ENCODE measurements at regions not wholly inside any gene's neighbourhood (a gene's known extent, or its start where the extent isn't known, plus 50 kb on each side); places are given as distances from the start of the nearest gene placed in this dataset.
"Not testable (repeated sequence)": the region's sequence is repeated elsewhere in the genome, so short reads cannot be mapped to it uniquely, and the experiment has no call there.

- ATAC-seq (ENCODE audit: low read depth) = no peak
- CTCF ChIA-PET = no interaction called here
- no peaks in the 10 kb centered on the region for H3K27me3 Mint-ChIP-seq
- H3K4me3 Mint-ChIP-seq = no peak overlapping the region
- peaks cover 7% of the 10 kb centered on the region for H3K9me3 Mint-ChIP-seq
- POLR2A ChIA-PET = no interaction called here
- intact Hi-C loops (cut with micrococcal nuclease) = no loop called here
- no peak overlapping the region for H3K27ac Mint-ChIP-seq
- H3K36me3 Mint-ChIP-seq (ENCODE audit: low read depth) = no peaks in the 10 kb centered on the region
- DNase-seq = no peak
- H3K4me1 Mint-ChIP-seq = no peaks in the 10 kb centered on the region
- TF ChIP-seq CTCF (IDR thresholded peaks at IDR 0.05) = no peak
These were observed 303.9 kb upstream of the DLGAP1 start for GRCh38 chr18:4758980-4759379.

- peaks cover 15% of the 10 kb centered on the region for H3K9me3 Mint-ChIP-seq
- TF ChIP-seq CTCF (IDR thresholded peaks at IDR 0.05) = no peak
- POLR2A ChIA-PET = no interaction called here
- H3K27me3 Mint-ChIP-seq = no peaks in the 10 kb centered on the region
- CTCF ChIA-PET = no interaction called here
- no peaks in the 10 kb centered on the region for H3K4me1 Mint-ChIP-seq
- no peak overlapping the region for H3K27ac Mint-ChIP-seq
- no peak overlapping the region for H3K4me3 Mint-ChIP-seq
- intact Hi-C loops (cut with micrococcal nuclease) = no loop called here
- ATAC-seq (ENCODE audit: low read depth) (no peak), DNase-seq (no peak)
- H3K36me3 Mint-ChIP-seq (ENCODE audit: low read depth) = no peaks in the 10 kb centered on the region
These were observed 300.7 kb upstream of the DLGAP1 start for GRCh38 chr18:4755848-4756247.

- intact Hi-C loops (cut with micrococcal nuclease); H3K4me1 Mint-ChIP-seq; H3K27me3 Mint-ChIP-seq; H3K36me3 Mint-ChIP-seq (ENCODE audit: low read depth); H3K4me3 Mint-ChIP-seq; ATAC-seq (ENCODE audit: low read depth); POLR2A ChIA-PET; CTCF ChIA-PET; H3K27ac Mint-ChIP-seq; DNase-seq: not testable (repeated sequence)
- peaks cover 13% of the 10 kb centered on the region for H3K9me3 Mint-ChIP-seq
These were observed 298.0 kb upstream of the DLGAP1 start for GRCh38 chr18:4753151-4753550.

GRCh38 chr18:4751523-4751922, 296.4 kb upstream of the DLGAP1 start:
- CTCF ChIA-PET = no interaction called here
- no peaks in the 10 kb centered on the region for H3K4me1 Mint-ChIP-seq
- intact Hi-C loops (cut with micrococcal nuclease) = no loop called here
- ATAC-seq (ENCODE audit: low read depth) (no peak), DNase-seq (no peak)
- POLR2A ChIA-PET = no interaction called here
- no peak overlapping the region for H3K4me3 Mint-ChIP-seq
- peaks cover 17% of the 10 kb centered on the region for H3K9me3 Mint-ChIP-seq
- no peak overlapping the region for H3K27ac Mint-ChIP-seq
- H3K27me3 Mint-ChIP-seq = no peaks in the 10 kb centered on the region
- no peaks in the 10 kb centered on the region for H3K36me3 Mint-ChIP-seq (ENCODE audit: low read depth)
- no peak for TF ChIP-seq CTCF (IDR thresholded peaks at IDR 0.05)

- H3K4me3 Mint-ChIP-seq = no peak overlapping the region
- ChIA-PET POLR2A (no interaction called here), CTCF (no interaction called here)
- no peaks in the 10 kb centered on the region for H3K27me3 Mint-ChIP-seq
- no peak for TF ChIP-seq CTCF (IDR thresholded peaks at IDR 0.05)
- DNase-seq (no peak), ATAC-seq (ENCODE audit: low read depth) (no peak)
- H3K4me1 Mint-ChIP-seq = no peaks in the 10 kb centered on the region
- no peaks in the 10 kb centered on the region for H3K36me3 Mint-ChIP-seq (ENCODE audit: low read depth)
- no peak overlapping the region for H3K27ac Mint-ChIP-seq
- intact Hi-C loops (cut with micrococcal nuclease) = no loop called here
- H3K9me3 Mint-ChIP-seq = peaks cover 18% of the 10 kb centered on the region
These were observed 295.6 kb upstream of the DLGAP1 start for GRCh38 chr18:4750393-4751346.
